Subcutaneous abdominal adipose tissue (tissue), 5 donors: ENCODE measurements at regions not wholly inside any gene's neighbourhood (a gene's known extent, or its start where the extent isn't known, plus 50 kb on each side); places are given as distances from the start of the nearest gene placed in this dataset.

Experiments used
- H3K27ac ChIP-seq: one replicate; pipeline ENCODE4 v1.7.0; 2013; ENCODE audit warnings: low read depth, mild to moderate bottlenecking, inconsistent platforms, low read length, moderate library complexity
- H3K27me3 ChIP-seq, 5 donors: one replicate each; pipeline ENCODE4 v1.7.0; 2013; ENCODE audit warnings: low read length in 5 of 5, inconsistent platforms in 1 of 5; ENCODE audit not compliant: control insufficient read depth in 5 of 5, insufficient read depth in 4 of 5
- H3K36me3 ChIP-seq, 5 donors: one replicate each; pipeline ENCODE4 v1.7.0; 2013; ENCODE audit warnings: low read length in 5 of 5; ENCODE audit not compliant: control insufficient read depth in 5 of 5, insufficient read depth in 5 of 5
- H3K4me1 ChIP-seq, 5 donors: one replicate each; pipeline ENCODE4 v1.7.0; 2013; ENCODE audit warnings: low read length in 5 of 5, mild to moderate bottlenecking in 3 of 5, moderate library complexity in 1 of 5; ENCODE audit not compliant: control insufficient read depth in 5 of 5, insufficient read depth in 5 of 5
- H3K4me3 ChIP-seq, 5 donors: one replicate each; pipeline ENCODE4 v1.7.0; 2013; ENCODE audit warnings: low read length in 5 of 5, low read depth in 1 of 5
- H3K9ac ChIP-seq, 5 donors: one replicate each; pipeline ENCODE4 v1.7.0; 2013; ENCODE audit warnings: low read length in 5 of 5, mild to moderate bottlenecking in 4 of 5, moderate library complexity in 3 of 5
- H3K9me3 ChIP-seq, 5 donors: one replicate each; pipeline ENCODE4 v1.7.0; 2013; ENCODE audit warnings: low read length in 5 of 5; ENCODE audit not compliant: control insufficient read depth in 5 of 5
- donor health status: healthy.
- donor health status: healthy.
- donor health status: healthy.
- donor health status: healthy.
- donor health status: healthy.

DNA sequence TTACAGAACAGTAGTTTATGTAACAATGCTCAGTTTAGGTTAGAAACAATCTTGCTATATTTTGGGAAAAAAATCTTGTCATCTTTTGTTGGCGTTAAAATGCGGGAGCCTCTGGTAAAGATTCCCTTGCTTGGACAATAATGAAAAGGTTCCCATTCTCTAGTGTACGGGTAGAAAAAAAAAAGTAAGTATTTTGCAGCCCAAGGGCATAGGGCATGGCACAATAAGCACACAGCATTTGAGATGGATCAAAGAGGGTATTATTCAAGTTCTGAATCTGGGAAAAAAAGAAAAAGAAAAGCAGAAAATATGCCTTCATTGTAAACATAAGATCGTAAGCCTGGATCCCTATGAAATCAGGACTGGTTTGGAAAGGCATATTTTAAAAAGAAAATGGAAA is 408.6 kb upstream of the ROBO2 start:
- H3K27ac ChIP-seq: no peak overlapping the region
- H3K9me3 ChIP-seq: peaks cover 0 to 5% (median 0%) of the 10 kb centered on the region in 5 donors
- H3K36me3 ChIP-seq: no peaks in the 10 kb centered on the region
- no peak overlapping the region for H3K4me3 ChIP-seq
- H3K4me1 ChIP-seq: no peaks in the 10 kb centered on the region
- H3K9ac ChIP-seq: no peak overlapping the region
- H3K27me3 ChIP-seq: no peaks in the 10 kb centered on the region

GRCh38 chr3:76638006-76638405 is 401.9 kb upstream of the ROBO2 start:
- no peak overlapping the region for H3K27ac ChIP-seq
- H3K9me3 ChIP-seq: peaks cover 0 to 5% (median 0%) of the 10 kb centered on the region in 5 donors
- no peak overlapping the region for H3K9ac ChIP-seq
- no peaks in the 10 kb centered on the region for H3K27me3 ChIP-seq
- no peaks in the 10 kb centered on the region for H3K4me1 ChIP-seq
- H3K4me3 ChIP-seq: no peak overlapping the region
- no peaks in the 10 kb centered on the region for H3K36me3 ChIP-seq

- no peaks in the 10 kb centered on the region for H3K27me3 ChIP-seq
- no peaks in the 10 kb centered on the region for H3K9me3 ChIP-seq
- H3K9ac ChIP-seq: no peak overlapping the region
- H3K27ac ChIP-seq: no peak overlapping the region
- H3K4me3 ChIP-seq: no peak overlapping the region
- no peaks in the 10 kb centered on the region for H3K36me3 ChIP-seq
- H3K4me1 ChIP-seq: no peaks in the 10 kb centered on the region
Observed at GRCh38 chr3:76643623-76644304, 396.1 kb upstream of the ROBO2 start.

GRCh38 chr3:76644305-76644675 is 395.6 kb upstream of the ROBO2 start:
- Histone ChIP-seq H3K4me3 (no peak overlapping the region), H3K36me3 (no peaks in the 10 kb centered on the region), H3K9ac (no peak overlapping the region), H3K9me3 (no peaks in the 10 kb centered on the region), H3K27ac (no peak overlapping the region), H3K27me3 (no peaks in the 10 kb centered on the region), H3K4me1 (no peaks in the 10 kb centered on the region)

- Histone ChIP-seq H3K4me3 (no peak overlapping the region), H3K27ac (no peak overlapping the region), H3K27me3 (no peaks in the 10 kb centered on the region)
Observed at GRCh38 chr3:76645724-76646123, 394.2 kb upstream of the ROBO2 start.

DNA sequence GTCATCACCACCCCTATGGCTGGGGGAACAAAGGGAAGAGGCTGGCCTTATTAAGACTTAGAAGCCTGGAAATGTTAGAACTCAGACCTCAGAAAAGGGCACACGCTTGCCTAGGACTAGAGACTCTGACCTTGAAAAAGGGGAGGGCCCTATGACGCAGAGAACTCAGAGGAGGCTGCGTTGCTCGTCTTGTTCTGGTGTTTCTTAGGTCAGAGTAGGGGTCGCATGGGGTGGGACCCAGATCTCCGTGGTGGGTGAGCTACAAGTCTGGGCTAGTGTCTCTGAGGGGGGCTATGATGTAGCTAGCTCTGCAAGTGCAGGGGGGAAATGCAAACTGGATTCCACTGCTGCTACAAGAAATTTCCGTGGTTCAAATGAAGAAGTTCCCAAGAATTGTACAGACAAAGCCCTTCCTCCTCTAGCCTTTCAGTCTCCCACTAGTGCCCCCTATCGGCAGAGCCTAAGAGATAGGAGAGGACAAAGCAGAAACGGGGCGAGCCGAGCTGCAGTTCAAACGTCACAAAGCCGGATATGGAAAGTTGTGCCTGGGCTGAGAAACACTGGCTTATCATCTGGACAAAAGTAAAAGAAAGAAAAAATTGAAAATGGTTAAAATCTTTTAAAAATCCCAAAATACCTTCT is 392.9 kb upstream of the ROBO2 start:
- H3K4me3 ChIP-seq: no peak overlapping the region
- H3K36me3 ChIP-seq: no peaks in the 10 kb centered on the region
- no peak overlapping the region for H3K27ac ChIP-seq
- H3K9me3 ChIP-seq: no peaks in the 10 kb centered on the region
- no peak overlapping the region for H3K9ac ChIP-seq
- H3K4me1 ChIP-seq: no peaks in the 10 kb centered on the region
- H3K27me3 ChIP-seq: no peaks in the 10 kb centered on the region

More at GRCh38 chr3:76645724-76646123, 394.2 kb upstream of the ROBO2 start:
- no peaks in the 10 kb centered on the region for H3K9me3 ChIP-seq
- H3K9ac ChIP-seq: no peak overlapping the region
- H3K4me1 ChIP-seq: no peaks in the 10 kb centered on the region
- H3K36me3 ChIP-seq: no peaks in the 10 kb centered on the region

- H3K9ac ChIP-seq: no peak overlapping the region
- no peaks in the 10 kb centered on the region for H3K4me1 ChIP-seq
- H3K36me3 ChIP-seq: no peaks in the 10 kb centered on the region
- H3K4me3 ChIP-seq: no peak overlapping the region
- no peak overlapping the region for H3K27ac ChIP-seq
- peaks cover 0 to 2% (median 0%) of the 10 kb centered on the region in 5 donors for H3K9me3 ChIP-seq
- H3K27me3 ChIP-seq: no peaks in the 10 kb centered on the region
Observed at GRCh38 chr3:76651784-76652183, 388.1 kb upstream of the ROBO2 start.

DNA sequence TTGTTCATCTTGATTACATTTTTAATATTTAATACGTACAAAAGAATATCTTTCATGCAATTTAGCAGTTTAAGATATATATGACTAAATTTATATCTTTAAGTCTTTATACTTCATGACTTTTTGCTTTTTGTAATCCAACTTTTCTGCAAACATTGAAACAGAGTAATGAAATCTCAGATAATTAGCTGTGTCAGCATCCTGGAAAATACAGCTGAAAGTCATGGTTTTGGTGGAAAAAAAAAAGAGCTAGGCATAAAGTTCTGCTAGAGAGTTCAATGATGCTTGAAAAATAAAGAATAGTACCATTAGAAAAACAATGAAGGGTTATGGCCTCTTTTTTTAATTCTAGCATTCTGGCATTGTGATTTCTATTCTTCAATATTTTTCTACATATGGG is 387.4 kb upstream of the ROBO2 start:
- Histone ChIP-seq H3K27me3 (no peaks in the 10 kb centered on the region), H3K4me1 (no peaks in the 10 kb centered on the region), H3K27ac (no peak overlapping the region), H3K9ac (no peak overlapping the region), H3K36me3 (no peaks in the 10 kb centered on the region), H3K4me3 (no peak overlapping the region), H3K9me3 (peaks cover 0 to 2% (median 0%) of the 10 kb centered on the region in 5 donors)

GRCh38 chr3:76653640-76654251 is 386.2 kb upstream of the ROBO2 start:
- Histone ChIP-seq H3K36me3 (no peaks in the 10 kb centered on the region), H3K4me1 (no peaks in the 10 kb centered on the region), H3K9ac (no peak overlapping the region), H3K27ac (no peak overlapping the region), H3K27me3 (no peaks in the 10 kb centered on the region), H3K4me3 (no peak overlapping the region), H3K9me3 (peaks cover 0 to 2% (median 0%) of the 10 kb centered on the region in 5 donors)

DNA sequence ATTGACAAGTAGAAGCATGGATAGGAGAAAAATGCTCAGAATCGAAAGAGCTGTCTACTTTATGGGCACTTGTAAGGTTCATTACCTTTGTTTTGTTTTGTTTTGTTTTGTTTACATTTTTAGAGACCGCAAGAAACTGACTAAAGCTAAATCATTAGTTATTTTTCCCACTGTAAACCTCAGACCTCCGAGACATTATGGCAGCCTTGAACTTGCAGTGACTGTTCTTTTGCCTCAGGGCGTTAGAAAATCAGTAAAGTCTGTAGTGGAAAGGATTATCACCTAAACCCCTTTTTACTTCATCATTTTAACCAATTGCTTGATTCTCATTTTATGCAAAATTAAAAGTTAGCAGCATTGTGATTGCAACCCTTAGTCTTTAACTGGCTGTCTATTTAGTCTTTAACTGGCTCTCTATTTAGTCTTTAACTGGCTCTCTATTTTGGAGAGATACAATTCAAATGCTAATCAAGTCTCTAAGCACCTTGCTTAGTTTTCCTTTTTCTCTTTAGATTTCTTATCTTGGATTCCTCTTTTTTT is 383.3 kb upstream of the ROBO2 start:
- Histone ChIP-seq H3K27me3 (no peaks in the 10 kb centered on the region), H3K4me3 (no peak overlapping the region), H3K4me1 (no peaks in the 10 kb centered on the region)

More for the DNA sequence above, 383.3 kb upstream of the ROBO2 start:
- H3K36me3 ChIP-seq: no peaks in the 10 kb centered on the region
- no peak overlapping the region for H3K27ac ChIP-seq
- peaks cover 0 to 2% (median 0%) of the 10 kb centered on the region in 5 donors for H3K9me3 ChIP-seq
- no peak overlapping the region for H3K9ac ChIP-seq
